Ishikawa (cell line): ENCODE measurements at regions not wholly inside any gene's neighbourhood (a gene's known extent, or its start where the extent isn't known, plus 50 kb on each side); places are given as distances from the start of the nearest gene placed in this dataset.

Source experiments
- CEBPB ChIP-seq: IDR thresholded peaks from 2 replicates; pipeline ENCODE4 v1.6.1; 2012
- CREB1 ChIP-seq: IDR thresholded peaks from 2 replicates; pipeline ENCODE4 v1.6.1; 2012; ENCODE audit warnings: low read depth
- EGR1 ChIP-seq: IDR thresholded peaks from 2 replicates; pipeline ENCODE4 v1.6.1; 2012
- EP300 ChIP-seq: IDR thresholded peaks from 2 replicates; pipeline ENCODE4 v1.6.1; 2012; ENCODE audit warnings: borderline replicate concordance
- FOXM1 ChIP-seq: IDR thresholded peaks from 2 replicates; pipeline ENCODE4 v1.6.1; 2012; ENCODE audit warnings: low read depth, borderline replicate concordance
- NFIC ChIP-seq: IDR thresholded peaks from 2 replicates; pipeline ENCODE4 v1.6.1; 2012
- RAD21 ChIP-seq: IDR thresholded peaks from 2 replicates; pipeline ENCODE4 v1.6.1; 2012; ENCODE audit warnings: low read depth
- TAF1 ChIP-seq: IDR thresholded peaks from 2 replicates; pipeline ENCODE4 v1.6.1; 2012; ENCODE audit warnings: low read depth, mild to moderate bottlenecking
- TCF12 ChIP-seq: IDR thresholded peaks from 2 replicates; pipeline ENCODE4 v1.6.1; 2012; ENCODE audit warnings: low read depth
- TEAD4 ChIP-seq: IDR thresholded peaks from 2 replicates; pipeline ENCODE4 v1.6.1; 2012
- YY1 ChIP-seq: IDR thresholded peaks from 2 replicates; pipeline ENCODE4 v1.6.1; 2012; ENCODE audit warnings: low read depth
- ZBTB7A ChIP-seq: IDR thresholded peaks from 2 replicates; pipeline ENCODE4 v1.6.1; 2012; ENCODE audit warnings: low read depth
- TF ChIP-seq, protein P1 (sequence below): IDR thresholded peaks from 2 replicates; pipeline ENCODE4 v1.6.1; 2012
- TF ChIP-seq, protein P2 (sequence below): IDR thresholded peaks from 2 replicates; pipeline ENCODE4 v1.6.1; 2012; ENCODE audit warnings: low read depth, mild to moderate bottlenecking
- TF ChIP-seq, protein P3 (sequence below): IDR thresholded peaks from 2 replicates; pipeline ENCODE4 v1.6.1; 2012

DNA sequence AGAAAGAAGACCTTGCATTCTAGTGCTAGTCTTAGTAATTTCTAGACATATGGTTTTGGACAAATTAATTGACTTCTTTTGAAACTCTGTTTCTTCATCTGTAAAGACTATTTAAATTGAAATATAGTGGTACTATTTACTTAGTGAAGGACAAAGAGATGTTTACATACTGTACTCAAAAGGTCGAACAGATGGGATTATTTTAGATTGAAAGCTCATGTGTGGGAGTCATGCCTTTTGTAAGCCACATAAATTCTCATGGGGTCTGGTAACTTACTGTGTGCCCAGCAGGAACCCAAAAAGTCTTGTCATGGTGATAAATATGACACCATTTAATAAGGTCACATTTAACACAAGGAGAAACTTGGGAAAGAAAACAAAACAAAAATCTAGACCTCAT, 368.2 kb upstream of the CITED2 start:
- TF ChIP-seq RAD21 (no peak), EP300 (no peak), ZBTB7A (no peak), CEBPB (no peak)
- TF ChIP-seq, protein P1, sequence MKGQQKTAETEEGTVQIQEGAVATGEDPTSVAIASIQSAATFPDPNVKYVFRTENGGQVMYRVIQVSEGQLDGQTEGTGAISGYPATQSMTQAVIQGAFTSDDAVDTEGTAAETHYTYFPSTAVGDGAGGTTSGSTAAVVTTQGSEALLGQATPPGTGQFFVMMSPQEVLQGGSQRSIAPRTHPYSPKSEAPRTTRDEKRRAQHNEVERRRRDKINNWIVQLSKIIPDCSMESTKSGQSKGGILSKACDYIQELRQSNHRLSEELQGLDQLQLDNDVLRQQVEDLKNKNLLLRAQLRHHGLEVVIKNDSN = no peak

DNA sequence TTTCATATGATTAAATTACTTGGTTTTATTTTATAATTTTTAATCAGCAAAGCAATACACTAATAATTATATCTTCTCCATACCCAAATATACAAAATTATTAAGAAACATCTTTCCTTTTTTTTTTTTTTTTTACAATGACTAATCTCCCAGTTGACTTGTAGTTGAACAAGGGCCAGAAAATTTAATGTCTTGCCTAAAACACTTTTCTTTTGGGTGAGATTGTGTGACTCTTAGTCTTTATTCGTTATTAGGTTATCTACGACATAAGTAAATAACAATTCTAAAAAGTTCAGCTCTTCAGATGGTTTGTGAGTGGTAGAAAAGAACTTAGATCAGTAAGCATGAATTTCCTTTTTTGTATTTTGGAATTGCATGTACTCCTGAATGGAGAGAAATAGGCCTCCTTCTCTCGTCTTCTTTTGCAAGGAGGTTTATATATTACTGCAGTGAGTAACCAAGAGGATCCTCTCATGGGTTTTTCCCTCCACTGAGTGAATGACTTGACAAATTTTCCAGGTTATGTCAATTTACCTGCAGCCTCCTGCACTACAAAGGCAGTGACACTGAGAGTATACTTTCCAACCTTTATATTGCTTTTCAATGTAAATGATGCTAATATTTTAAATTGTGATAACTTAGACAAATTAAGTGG, 364.5 kb upstream of the CITED2 start:
- TF ChIP-seq, protein P1 = no peak
- TF ChIP-seq CREB1 (no peak), YY1 (no peak), NFIC (no peak), EGR1 (no peak), RAD21 (no peak)
- TF ChIP-seq, protein P2, sequence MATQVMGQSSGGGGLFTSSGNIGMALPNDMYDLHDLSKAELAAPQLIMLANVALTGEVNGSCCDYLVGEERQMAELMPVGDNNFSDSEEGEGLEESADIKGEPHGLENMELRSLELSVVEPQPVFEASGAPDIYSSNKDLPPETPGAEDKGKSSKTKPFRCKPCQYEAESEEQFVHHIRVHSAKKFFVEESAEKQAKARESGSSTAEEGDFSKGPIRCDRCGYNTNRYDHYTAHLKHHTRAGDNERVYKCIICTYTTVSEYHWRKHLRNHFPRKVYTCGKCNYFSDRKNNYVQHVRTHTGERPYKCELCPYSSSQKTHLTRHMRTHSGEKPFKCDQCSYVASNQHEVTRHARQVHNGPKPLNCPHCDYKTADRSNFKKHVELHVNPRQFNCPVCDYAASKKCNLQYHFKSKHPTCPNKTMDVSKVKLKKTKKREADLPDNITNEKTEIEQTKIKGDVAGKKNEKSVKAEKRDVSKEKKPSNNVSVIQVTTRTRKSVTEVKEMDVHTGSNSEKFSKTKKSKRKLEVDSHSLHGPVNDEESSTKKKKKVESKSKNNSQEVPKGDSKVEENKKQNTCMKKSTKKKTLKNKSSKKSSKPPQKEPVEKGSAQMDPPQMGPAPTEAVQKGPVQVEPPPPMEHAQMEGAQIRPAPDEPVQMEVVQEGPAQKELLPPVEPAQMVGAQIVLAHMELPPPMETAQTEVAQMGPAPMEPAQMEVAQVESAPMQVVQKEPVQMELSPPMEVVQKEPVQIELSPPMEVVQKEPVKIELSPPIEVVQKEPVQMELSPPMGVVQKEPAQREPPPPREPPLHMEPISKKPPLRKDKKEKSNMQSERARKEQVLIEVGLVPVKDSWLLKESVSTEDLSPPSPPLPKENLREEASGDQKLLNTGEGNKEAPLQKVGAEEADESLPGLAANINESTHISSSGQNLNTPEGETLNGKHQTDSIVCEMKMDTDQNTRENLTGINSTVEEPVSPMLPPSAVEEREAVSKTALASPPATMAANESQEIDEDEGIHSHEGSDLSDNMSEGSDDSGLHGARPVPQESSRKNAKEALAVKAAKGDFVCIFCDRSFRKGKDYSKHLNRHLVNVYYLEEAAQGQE = no peak

DNA sequence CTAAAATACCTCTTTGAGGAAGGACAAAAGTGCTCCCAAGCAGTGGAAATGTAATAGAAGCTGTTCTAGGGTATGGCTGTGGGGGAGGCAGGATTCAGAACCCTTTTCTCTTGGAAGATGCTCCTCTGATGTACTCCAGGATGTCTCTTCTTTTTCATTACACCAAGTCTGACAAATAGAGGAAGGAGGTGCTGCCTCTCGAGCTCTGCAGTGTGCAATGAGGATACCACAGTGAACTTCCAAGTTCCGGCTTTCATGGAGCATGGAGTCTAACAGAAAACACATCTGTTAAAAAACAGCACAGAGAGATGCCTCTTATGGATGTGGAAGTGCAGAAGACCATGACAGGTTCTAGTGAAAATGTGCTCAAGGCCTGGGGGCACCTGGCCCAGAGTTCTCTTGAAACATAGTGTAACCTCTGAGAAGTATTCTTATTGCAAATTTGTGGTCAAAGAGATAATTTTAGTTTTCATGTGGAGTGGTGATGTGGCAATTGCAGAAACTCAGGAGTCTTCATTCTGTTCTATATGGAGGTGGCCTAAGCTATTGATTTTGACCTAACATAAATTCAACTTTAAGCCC, 362.0 kb upstream of the CITED2 start:
- TF ChIP-seq NFIC (no peak), CEBPB (no peak), EGR1 (no peak), CREB1 (no peak)
- TF ChIP-seq, protein P2 = no peak

DNA sequence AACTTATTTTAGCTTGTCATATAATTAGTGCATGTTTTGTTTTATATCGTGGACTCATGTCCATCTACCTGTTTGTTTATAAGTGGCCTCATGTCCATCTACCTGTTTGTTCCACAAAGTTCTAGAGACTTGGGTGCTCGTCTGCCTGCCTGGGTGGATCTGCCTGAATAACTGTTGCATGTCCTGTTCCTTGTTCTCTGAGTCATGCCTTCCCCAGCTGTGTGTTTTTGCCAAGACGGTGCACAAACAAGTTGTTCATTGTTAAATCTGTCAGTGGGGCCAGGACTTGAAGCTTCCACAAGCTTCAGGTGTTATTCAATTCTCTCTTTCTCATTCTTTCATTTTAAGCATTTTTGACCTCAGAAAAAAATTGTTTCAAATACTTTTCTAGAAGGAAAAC, 358.0 kb upstream of the CITED2 start:
- TF ChIP-seq CREB1 = no peak
- TF ChIP-seq TCF12 = no peak
- no peak for TF ChIP-seq NFIC
- no peak for TF ChIP-seq CEBPB
- no peak for TF ChIP-seq EGR1
- no peak for TF ChIP-seq YY1
- TF ChIP-seq FOXM1 = no peak
- TF ChIP-seq RAD21 = no peak
- TF ChIP-seq EP300 = no peak

DNA sequence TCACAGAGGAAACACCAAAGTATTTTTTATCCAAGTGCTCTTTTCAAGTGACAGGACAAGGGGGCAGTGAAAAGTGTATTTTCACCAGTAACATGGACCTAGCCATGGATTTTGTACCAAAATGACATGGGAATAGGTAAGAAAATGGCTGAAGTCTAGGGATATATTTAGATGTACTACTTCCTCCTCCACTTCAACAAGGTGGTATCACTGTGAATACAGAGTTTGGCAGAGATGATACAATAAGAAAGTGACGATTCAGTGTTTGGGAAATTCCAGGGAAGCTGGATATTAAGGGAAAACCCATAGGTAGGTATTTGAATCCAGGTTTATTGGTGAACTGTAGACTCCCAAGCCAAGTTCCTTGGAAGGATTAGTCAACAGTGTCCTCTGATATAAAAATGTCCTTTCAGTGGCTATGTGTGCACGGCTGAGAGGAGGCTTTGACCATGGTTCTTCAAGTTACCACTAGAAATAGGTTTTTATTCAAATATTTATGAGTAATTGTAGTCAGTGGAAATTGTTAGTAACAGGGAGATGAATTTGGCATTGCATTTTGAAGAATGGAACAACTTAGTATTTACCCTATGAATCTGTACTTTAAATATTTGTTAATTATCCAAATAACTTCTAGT, 356.0 kb upstream of the CITED2 start:
- TF ChIP-seq EGR1 (no peak), TEAD4 (no peak), FOXM1 (no peak), TAF1 (no peak), YY1 (no peak), TCF12 (no peak), EP300 (no peak), NFIC (no peak), ZBTB7A (no peak), CREB1 (no peak), CEBPB (no peak), RAD21 (no peak)
- TF ChIP-seq, protein P1 = no peak
- TF ChIP-seq, protein P2 = no peak
- TF ChIP-seq, protein P3, sequence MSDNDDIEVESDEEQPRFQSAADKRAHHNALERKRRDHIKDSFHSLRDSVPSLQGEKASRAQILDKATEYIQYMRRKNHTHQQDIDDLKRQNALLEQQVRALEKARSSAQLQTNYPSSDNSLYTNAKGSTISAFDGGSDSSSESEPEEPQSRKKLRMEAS = no peak
